Caki2 (cell line): ENCODE measurements at regions not wholly inside any gene's neighbourhood (a gene's known extent, or its start where the extent isn't known, plus 50 kb on each side); places are given as distances from the start of the nearest gene placed in this dataset.

Experiments
- DNase-seq: peaks from one replicate; pipeline ENCODE4 v3.0.0-alpha.2; 2015; ENCODE audit warnings: low read depth
- in situ Hi-C: cut with HindIII; loops from 2 replicates; pipeline ENCODE4 v1.10.0; 2016; ENCODE audit warnings: low sequenced_read_pairs, low pct_unique_long_range_greater_than_20kb, mixed read lengths

DNA sequence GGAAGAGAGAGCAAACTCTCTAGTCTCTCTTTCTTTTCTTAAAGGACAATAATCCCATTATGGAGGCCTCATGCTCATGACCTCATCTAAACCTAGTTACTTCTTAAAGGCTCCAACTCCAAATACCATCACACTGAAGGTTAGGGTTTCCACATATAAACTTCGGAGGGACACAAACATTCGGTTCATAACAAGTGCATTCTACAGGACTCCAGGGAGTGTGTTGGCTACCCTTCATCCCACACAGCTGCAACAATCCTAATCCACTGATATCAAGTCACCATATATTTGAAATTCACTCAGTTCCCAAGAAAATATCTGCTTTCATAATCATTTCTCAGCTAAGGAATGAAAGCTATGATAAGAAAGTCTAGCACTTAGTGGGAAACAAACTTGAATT is 265.9 kb upstream of the PLEKHG7 start:
- in situ Hi-C loops: no loop called here
- no peak for DNase-seq

DNA sequence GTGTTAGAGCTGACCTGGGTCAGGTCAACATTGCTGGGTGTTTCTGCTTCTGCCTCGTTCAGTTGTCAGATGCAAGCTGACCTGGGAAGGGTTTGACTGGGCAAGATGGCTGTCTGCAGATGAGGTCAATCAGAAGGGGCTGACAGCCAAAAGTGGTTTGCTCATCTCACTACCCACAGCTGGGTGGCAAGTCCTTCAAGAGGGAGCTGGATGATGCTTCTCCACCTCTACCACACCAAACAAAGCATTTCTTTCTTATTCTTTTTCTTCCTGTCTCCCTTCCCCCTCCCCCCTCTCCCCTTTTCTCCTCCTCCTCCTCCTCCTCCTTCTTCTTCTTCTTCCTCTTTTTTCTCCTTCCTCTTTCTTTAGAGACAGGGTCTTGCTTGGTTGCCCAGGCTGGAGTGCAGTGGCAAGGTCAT is 268.2 kb upstream of the PLEKHG7 start:
- in situ Hi-C loops: no loop called here
- no peak for DNase-seq

- no peak for DNase-seq
- in situ Hi-C loops: no loop called here
Observed at GRCh38 chr12:92432724-92433441, 269.9 kb upstream of the PLEKHG7 start.

GRCh38 chr12:92431146-92431545 is 271.6 kb upstream of the PLEKHG7 start:
- no peak for DNase-seq
- in situ Hi-C loops: no loop called here

DNA sequence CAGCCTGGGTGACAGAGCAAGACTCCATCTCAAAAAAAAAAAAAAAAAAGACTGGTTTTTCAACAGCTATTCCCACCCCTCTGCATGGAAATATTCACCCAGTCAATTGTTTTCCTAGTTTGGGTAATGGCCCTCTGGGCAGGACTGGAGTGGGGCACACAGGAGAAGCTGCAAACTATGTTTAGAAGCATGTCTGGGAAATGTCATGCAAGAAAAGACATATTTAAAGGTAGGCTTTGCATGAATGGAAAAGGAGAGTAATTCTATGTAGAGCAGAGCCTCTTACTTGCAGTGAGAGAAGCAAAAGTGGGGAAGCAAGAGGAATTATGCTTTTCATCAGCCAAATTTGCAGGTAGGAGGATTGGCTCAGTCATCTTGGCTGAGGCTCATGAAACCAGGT is 276.5 kb upstream of the PLEKHG7 start:
- no peak for DNase-seq
- in situ Hi-C loops: no loop called here

DNA sequence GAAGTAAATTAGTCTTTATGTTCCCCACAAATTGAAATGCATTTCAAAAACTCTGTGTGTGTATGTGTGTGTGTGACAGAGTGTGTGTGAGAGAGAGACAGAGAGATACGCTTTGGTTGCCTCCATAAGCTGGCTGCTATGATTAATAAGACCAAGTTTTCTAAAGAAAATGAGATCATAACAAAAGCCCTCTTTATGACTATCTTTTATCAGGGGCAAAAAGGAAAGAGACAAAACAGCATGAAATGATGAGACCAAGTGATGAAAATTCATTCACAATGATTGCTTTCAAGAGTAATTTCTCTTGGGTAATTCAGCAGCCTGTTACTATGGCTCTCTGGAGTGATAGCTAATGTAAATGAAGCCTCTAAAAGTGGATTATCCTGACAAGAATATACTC is 277.6 kb upstream of the PLEKHG7 start:
- in situ Hi-C loops: no loop called here
- DNase-seq: no peak

- in situ Hi-C loops: no loop called here
Observed at GRCh38 chr12:92424338-92424737, 278.5 kb upstream of the PLEKHG7 start.

GRCh38 chr12:92421701-92422100 is 276.1 kb upstream of the BTG1 start:
- no peak for DNase-seq
- in situ Hi-C loops: no loop called here

More at GRCh38 chr12:92424338-92424737, 278.5 kb upstream of the PLEKHG7 start:
- DNase-seq: no peak

DNA sequence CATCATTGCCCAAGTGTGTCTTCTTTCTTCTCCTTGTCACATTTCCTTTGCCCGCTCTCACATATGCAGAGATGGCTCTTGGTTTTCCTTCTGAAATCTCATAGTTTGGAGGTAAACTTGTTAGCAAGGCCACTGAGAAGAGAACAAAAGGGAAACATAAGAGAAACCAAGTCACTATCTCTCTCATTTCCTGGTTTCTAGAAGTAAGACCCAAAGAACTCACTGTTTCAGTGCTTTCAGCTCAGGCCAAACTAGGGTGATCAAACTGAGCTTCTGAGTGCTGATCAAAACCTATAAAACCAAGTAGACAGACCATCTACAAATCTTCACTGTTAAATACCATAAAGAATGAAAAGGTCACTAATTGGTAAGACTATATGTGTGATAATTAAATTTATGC is 275.4 kb upstream of the BTG1 start:
- in situ Hi-C loops: no loop called here
- no peak for DNase-seq

- DNase-seq: no peak
- in situ Hi-C loops: no loop called here
Observed at GRCh38 chr12:92419201-92419600, 273.6 kb upstream of the BTG1 start.

- in situ Hi-C loops: no loop called here
- DNase-seq: no peak
Observed at GRCh38 chr12:92418381-92418780, 272.7 kb upstream of the BTG1 start.

GRCh38 chr12:92417373-92417772 is 271.7 kb upstream of the BTG1 start:
- in situ Hi-C loops: no loop called here
- DNase-seq: no peak

- DNase-seq: no peak
- in situ Hi-C loops: no loop called here
Observed at GRCh38 chr12:92416385-92416812, 270.8 kb upstream of the BTG1 start.

DNA sequence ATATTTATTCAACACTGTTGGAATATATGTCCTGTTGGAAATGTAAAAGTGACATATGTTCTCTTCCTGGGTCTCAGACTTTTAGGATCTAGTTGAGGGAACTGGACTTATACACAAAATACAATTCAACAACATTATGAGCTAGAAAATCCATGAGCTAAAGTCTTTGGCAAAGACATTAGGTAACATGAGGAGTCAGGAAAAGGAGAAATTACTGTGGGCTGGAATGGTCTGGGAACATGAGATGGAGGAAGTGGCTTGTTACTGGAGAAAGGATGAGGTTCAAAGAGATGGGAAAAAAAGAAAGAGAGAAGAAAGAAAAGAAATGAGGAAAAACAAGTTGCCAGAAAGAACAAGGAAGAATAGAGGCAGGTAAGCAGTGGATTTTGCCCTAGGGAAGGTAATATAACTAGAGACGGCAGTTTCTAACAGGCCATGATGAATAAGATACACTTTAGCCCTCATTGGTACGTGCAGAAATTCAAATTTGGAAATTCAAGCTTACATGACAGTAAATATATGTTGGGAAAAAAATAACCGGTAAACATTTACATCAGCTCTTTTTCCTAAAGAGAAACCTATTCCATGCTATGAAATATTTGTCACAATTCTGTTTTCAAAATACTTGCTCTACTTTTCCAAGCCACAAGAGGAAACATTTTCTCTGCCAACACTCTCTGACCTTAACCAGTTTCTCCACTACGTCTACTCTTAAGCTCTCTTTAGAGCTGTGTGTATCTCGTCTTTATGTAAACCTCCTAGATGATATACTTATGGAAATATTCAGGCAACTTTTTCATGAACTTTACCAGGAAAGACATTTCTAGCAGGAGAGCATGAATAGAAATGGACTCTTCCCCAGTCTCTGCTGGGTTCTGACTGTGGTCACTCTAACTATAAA is 268.8 kb upstream of the BTG1 start:
- in situ Hi-C loops: no loop called here
- DNase-seq: no peak

- in situ Hi-C loops: no loop called here
- DNase-seq: no peak
Observed at GRCh38 chr12:92413286-92413685, 267.6 kb upstream of the BTG1 start.

DNA sequence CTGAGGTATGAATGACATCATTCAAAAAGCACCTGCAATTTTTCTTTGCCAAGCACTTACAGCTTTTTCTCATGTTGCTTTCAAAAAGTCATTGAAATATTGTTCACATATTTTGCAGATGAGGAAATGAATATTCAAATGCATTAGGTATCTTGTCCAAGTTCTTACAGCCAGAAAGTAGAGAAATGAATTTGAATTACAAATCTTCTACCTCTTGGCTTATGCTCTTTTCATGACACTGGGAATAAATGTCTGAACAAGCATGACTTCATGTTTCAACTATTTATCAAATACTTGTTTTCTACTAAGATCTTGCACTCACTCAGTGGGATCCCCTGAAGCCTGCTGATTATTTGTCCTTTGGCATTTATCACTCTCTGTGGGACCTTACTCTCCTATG is 267.2 kb upstream of the BTG1 start:
- no peak for DNase-seq
- in situ Hi-C loops: no loop called here

DNA sequence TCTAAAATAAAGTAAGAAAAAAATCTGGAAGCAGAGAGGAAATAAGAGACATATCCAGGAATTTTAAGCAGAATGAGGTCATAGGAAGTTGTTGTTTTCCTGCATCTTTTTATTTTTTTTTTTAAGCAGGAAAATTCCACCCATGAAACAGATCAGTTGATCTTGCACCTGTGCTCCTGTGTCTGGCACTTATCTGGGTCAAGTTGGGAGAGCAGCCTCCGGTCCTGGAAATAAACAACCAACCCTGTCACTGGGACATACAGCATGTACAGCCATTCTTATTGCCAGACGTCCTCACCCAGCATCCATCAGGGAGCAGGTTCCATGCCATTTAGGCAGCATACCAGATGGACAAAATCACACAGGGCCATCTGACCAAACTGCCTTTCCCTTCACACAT is 266.0 kb upstream of the BTG1 start:
- in situ Hi-C loops: no loop called here

GRCh38 chr12:92408072-92408900 is 262.6 kb upstream of the BTG1 start:
- DNase-seq: no peak
- in situ Hi-C loops: no loop called here

More for the DNA sequence above, 266.0 kb upstream of the BTG1 start:
- no peak for DNase-seq
